Embryonic facial prominence (tissue), 1 donor: ENCODE measurements at regions not wholly inside any gene's neighbourhood (a gene's known extent, or its start where the extent isn't known, plus 50 kb on each side); places are given as distances from the start of the nearest gene placed in this dataset.

ENCODE experiments used
- DNase-seq: peaks from one replicate; pipeline ENCODE4 v3.0.0-alpha.2; 2016; ENCODE audit errors: extremely low spot score

DNA sequence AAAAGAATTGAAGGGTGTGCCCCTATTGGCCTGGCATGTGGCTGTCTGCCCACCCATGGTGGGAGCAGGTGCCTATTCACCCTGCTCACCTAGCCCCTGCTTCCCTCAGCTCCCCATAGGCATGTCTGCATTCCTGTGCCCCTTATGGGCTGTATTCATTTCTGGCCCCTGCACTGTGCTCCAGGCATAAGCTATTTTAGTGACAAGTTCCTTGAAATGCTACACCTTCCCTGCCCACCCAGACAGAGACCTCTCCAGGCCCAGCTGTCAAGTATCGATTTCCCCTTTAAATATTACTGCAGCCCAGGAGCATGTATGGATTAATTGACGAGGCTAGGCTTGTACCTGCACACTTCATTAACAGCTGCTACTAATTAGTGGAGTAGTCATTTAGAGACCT, 235.4 kb downstream of the RPS24 start:
- no peak for DNase-seq

DNA sequence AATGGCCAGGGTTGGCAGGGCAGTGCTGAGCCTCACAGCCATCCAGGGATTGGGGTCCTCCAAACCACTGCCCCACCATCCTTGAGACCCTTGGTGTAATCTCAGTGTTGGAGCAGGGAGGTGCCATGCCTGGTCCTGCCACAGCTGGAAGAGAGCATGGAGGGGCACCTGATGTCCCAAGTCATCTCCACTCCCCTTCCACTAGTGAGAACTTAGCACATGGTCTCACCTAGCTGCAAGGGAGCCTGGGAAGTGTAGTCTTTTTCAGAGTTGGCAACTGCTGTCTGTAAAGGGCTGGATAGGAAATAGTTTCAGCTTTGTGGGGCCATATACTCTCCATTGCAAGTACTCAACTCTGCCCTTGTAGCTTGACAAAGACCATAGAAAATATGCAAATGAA, 238.7 kb downstream of the RPS24 start:
- DNase-seq, result no peak

DNA sequence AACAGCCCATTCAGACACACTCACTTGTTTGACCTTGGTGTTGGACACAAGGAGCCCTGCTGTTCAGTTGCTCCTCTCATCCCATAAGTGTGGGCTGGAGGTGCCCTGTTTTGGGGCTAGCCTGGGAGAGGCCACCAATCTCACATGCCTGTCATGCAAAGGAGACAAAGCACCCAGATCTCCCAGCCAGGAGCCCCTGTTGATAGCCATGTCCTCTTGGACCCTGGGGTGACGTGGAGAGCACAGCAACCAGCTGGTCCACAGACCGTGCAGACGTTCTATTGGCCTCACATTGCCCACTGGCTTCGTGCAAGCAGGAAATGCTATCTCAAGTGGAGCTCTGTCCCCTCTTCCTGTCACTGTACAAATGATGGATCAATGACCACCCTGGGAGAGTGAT, 240.8 kb downstream of the RPS24 start:
- DNase-seq, result no peak

DNA sequence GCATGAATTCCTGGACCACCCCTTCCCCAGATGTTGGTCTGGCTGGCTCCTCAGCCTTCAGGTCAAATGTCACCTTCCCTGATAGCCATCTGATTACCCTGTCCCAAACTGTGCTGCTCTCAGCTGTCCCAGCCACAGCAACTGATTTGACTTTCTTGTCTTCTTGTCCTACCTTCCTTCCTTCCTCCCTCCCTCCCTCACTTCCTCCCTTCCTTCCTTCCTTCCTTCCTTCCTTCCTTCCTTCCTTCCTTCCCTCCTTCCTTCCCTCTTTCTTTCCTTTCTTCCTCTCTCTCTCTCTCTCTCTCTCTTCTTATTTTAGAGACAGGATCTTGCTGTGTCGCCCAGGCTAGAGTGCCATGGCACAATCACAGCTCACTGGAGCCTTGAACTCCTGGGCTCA, 242.5 kb downstream of the RPS24 start:
- no peak for DNase-seq

DNA sequence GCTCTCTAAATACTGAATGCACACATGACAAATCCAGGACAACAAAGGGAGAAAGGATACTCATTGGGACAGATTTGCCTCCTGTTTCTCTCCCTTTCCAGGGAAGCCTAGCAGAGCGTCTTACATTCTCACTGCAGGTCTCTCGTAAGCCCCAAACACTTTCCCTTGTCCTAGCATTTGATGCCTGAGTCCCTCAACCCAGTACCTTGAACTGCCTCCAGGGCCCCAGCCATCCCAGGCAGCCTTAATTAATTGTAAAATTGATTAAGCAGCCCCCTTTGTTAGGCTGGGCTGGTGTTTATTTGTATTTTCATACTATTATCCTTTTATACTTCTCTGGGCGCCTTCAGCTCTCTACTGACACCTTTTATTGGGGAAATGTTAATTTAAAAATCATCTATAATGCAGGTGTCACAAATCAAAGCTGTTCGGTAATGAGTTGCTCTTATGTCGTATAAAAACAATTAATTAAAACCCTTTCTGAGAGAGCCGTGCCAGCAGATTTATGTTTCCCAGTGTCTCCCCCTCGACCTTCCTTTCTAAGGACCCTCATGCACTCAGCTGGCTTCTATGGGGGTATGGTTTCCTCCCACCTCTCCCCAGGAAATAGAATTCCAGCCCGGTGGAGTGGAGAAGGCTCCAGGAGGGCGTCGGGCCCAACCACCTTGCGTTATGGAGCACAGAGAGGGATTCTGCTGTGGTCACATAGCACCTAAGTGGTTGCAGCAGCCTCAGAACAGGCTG, 243.8 kb downstream of the RPS24 start:
- DNase-seq, result no peak

DNA sequence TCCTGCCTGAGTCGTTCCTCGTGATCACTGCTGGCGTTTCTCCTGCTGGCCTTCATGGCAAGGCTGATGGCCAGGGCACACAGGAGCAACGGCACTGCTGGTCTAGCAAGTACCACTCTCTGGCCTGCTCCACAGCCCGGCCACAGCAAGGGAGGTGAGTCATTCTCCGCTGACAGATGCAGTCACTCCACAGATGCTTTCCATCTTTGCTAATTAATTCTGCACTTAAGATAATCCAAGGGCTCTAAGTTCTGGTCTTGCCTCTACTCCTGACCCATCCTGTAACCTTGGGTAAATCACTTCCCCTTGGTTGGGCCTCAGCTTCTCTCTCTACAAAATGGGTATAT, 244.4 kb downstream of the RPS24 start:
- no peak for DNase-seq

DNA sequence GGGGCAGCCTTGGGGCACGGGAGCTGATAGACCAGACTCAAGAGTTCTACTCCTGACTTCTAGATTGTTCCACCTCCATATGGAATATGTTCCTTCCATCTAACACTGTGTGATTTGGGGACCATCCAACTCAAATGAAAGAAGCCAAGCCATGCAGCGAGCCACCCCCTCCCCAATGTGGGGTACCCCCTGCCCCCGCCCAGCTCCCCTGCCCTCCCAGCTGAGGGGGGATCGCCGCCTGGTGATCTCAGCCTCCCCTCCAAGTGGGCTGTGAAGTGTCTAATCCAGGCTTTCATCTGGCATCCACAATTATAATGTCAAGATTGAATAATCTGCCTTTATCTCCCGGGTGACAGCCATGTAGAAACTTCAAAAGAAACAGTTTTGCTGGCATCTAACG, 246.1 kb downstream of the RPS24 start:
- no peak for DNase-seq

DNA sequence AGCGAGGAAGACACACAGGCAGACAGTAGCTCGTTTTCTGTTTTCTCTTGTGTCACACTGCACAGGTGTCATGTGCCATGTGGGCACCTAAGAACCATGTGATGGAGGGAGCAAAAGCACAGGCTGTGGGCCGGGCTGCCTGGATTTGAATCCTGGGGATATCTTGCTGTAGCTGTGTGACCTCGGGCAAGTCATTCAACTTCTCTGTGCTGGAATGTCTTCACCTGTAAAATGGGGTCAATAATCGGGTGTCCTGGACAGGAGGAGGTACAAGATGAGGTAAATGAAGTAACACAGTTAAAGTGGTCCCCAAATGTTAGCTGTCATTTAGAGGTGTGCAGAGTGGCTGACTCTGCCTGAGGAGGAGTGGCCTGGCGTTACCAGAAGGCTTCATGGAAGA, 246.9 kb downstream of the RPS24 start:
- DNase-seq, result no peak

DNA sequence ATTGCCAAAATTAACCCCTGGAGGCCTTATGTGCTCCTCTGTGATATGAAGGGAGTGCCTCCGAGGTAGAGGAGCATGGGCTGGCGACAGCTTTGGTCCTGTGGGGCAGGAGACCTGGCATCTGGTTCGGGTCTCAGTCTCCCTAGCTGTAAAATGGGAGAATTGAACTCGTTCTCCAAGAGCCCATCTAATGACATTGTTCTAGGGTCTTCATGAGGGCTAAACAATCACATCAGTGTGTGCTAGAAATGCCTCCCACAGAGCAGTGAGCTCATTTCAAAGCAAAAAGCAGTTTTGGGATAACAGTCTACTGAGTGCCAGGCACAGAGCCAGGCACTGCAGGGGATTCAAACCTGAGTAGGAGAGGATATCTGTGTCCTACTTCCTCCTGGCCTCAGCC, 248.0 kb downstream of the RPS24 start:
- no peak for DNase-seq

DNA sequence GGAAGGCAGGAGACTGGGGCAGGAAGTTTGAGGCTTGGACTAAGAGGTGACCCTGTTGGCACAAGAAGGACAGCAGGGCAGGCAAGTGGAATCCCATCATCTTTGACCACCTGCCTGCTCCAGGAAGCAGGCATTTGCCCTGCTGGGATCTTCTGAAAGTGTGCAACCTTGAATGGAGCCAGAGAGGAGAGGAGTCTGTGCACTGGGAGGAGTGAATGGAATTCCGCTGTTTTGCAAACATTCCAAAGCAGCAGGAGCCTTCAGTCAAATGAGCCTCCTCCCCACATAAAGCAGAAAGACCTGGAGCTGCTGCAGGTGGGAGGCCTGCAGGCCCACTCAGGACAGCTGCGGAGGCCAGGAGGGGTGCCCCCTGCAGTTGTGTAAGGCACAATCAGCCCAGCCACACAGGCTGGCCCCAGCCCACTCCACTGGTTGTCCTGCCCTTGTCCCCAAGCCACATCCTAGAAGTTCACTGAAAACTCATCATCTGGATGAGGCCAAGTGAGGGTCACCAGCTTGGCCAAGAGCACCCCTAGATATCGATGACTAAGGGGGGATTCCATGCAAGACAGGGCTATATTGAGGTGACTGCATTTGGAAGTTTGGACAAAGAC, 249.5 kb downstream of the RPS24 start:
- DNase-seq, result no peak

DNA sequence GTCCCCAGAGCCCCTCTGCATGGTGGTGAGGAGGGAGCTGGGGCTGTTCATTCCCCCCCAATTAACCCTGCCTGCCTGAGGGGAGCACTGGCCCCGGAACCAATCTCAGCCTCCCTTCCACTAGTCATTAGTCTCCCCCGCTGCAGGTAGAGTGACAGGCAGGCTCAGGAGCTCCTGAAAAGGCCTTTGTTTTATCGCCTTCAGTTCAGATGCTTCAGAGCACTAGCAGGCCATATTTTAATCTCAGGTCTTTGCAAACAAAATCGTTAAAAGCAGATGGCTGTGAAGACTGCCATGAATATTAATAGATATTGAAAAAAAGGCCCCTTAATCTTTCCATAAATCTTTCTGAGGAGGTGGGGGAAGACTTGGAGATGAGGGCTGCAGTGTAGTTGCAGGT, 250.7 kb downstream of the RPS24 start:
- no peak for DNase-seq

DNA sequence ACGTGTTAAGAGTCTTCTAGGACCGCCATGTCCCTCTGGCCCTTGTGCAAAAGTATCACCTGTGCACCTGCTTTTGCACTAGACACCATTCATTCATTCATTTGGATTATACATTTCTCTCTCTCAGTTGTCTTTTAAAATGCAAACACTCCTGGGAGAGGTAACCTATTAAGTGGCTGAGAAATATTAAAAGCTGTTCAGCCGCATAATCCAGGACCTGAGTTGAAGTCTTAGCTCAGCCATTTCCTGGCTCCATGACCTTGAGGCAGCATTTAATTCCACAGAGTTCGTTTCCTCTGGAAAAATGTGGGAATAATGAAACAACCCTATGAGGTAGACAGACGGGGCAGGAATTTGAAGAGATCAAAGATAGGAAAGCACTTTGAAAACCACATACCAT, 251.6 kb downstream of the RPS24 start:
- DNase-seq, result no peak

DNA sequence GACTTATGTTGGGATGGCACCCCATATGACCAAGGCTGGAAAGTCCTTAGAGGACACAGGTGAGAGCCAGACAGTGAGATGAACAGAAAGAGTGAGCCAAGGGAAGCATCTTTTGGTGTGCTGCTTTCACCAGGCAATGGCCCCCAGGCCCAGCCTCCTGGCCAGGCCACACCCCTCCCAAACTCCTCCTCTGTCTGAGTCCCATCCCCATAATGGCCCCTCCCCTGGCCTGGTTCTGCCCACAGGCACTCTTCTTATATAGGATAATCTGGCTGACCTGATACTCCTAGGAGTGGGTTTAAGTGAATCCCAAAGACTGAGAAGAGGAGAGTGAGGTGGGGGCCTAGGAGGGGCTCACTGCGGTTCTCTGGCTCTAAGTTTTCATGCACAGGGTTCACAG, 252.5 kb downstream of the RPS24 start:
- DNase-seq, result no peak

DNA sequence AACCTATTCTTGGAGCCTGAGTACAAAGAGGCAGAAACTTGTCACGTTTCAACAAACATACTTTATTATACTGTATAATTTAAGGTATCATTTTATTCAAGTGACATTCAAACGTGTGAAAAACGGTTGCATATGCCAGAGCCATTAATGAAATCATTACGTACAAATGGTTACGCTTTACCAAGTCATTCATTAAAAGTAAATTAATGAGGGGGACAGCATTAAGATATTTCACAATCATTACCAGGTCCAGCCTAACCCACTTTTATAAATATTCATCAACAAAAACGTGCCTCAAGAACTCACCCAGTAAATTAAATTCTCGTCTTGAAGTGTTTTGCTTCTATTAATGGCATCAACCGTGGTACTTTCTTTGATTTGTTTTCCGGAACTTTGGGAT, 253.0 kb downstream of the RPS24 start:
- no peak for DNase-seq

DNA sequence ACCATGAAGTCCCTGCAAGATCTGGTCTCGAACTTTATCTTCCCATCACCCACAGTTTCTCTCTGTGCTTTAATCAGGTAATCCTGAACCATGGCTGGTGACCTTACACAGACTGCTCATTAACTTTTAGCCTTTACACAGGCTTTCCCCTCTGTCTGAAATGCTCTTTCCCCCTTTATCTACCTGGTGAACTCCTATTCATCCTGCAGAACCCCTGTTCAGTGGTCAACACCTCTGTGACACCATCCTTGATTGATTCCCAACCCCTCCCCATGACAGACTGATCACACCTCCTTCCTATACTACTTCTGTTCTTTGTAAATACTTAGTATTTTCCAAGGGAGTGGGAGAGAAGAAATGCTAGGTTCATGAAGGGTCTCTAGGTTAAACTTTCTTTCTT, 254.0 kb downstream of the RPS24 start:
- no peak for DNase-seq

DNA sequence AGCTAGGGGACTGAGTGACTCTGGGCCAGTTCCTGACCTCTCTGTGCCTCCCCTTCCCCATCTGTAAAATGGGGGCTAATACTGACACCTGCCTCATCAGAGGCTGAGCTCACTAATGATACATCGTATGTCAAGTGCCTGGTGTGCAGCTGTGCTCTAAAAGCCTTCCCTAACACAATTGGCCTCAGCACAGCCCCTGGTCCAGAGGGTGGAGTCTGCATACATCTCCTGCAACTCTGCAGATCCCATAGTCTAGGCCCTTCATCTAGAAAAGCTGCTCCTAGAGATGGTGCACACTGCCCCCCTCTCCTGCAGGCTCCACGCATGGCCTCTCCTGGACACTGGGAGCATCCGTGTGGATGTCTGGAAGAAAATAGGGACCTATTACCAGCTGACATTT, 255.0 kb downstream of the RPS24 start:
- no peak for DNase-seq

DNA sequence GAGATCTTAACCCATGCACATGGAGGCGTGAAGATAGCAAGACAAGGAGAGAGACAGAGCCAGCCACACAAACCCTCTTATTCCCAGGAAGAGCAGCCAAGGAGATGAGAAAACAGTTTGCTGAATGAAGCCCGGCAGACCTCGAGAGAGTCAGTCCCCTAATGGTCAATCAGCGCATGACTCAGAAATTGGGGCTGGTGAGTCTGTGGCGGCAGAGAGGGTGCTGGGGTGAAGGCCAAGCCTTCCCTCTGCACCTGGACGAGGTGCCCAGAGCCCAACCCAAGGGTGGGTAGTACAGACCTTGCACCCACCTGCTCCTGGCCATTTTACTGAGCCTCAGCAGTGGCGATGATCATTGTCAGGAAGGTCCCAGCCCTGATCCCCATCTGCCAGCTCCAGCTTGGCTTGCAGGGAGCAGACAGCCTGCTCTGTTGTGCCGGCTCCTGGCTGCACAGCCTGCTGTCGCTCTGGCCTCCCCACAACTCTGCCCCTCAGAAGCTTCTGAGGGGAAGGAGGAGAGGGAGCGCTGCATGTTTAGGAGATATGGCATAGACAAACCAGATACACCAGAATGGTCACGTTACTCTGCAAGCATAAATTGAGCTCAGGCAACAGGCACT, 256.6 kb downstream of the RPS24 start:
- DNase-seq, result no peak

DNA sequence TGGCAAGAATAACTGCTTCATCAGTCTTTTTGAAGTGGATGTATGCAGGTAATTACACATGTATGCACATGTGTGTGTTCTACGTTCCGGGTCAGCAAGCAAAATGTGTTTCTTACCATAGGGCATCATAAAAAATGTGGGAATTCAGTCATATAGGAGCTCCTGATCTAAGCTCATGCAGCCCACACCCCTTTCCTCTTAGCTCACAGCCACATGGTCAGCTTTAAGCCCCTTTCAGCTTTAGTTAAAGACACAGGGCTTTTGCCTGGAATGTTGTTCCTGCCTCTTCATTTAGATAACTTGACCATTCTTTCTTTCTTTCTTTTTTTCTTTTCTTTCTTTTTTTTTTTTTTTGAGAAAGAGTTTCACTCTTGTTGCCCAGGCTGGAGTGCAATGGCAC, 258.1 kb downstream of the RPS24 start:
- DNase-seq, result no peak

DNA sequence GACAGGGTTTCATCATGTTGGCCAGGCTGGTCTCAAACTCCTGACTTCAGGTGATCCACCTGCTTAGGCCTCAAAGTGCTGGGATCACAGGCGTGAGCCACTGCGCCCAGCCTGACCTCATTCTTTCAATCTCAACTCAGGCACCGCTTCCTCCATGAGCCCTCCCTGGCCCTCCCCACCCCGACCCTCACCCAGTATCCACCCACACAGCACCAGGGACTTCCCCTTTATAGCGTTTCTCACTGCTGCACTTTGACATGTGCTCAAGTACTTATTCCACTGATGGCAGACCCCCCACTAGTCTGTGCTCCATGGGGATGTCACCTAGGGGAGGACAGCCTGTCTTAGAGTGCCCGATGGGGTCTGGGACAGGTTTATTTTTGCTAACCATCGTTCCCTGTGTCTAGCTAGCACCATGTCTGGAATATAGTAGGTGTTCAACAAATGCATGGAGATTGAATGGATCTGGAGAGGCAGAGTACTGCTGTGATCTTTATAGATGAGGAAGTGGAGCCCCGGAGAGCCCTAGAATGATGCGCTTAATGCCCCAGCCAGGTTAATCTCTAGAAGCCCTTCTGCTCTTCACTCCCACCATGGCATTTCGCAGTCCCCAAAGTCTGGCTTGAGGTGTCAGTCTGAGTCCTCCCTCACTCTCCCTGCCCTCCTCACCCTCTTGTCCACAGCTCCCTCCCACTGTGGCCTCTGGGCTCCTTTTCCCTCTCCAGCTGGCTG, 258.8 kb downstream of the RPS24 start:
- DNase-seq, result no peak

DNA sequence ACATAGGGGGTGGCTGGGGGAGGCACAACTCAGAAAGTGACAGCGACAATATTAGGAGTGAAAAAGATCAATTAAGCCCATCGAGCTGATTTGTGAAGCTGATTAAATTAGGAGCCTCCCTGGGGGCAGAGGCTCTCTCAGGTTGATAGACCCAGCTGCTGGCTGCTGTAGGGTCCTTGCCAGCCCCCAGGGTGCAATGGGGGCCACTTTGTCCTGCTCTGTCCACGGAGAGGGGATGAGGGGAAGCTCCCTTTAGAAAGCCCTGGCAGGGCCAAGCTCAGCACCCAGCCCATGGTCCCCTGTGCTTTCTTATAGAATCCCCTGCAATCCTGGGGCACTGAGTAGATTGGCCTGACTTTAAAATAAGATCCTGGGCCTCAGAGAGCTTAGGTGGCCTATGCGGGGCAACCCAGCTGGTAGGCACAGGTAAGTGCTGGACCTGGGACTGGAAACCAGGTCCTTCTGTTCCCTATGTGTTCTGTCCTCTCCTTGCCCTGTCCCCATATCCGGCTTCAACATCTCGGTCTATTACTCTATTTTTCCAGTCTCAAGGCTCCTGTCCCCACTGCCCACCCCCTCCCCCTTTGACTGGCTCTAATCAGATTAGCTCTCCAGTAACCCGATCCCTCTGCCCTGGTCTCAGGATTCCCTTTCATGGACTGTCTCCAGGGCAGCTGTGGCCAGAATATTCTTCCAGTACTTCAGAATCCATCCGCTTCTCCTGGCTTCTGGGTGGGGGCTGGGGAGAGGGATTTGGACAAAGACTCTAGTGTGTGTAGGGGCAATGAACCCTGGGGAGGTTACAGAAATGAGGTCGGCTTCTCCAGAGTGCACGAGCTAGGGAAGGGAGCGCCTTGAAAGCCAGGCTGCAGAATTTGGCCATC, 259.6 kb downstream of the RPS24 start:
- no peak for DNase-seq

DNA sequence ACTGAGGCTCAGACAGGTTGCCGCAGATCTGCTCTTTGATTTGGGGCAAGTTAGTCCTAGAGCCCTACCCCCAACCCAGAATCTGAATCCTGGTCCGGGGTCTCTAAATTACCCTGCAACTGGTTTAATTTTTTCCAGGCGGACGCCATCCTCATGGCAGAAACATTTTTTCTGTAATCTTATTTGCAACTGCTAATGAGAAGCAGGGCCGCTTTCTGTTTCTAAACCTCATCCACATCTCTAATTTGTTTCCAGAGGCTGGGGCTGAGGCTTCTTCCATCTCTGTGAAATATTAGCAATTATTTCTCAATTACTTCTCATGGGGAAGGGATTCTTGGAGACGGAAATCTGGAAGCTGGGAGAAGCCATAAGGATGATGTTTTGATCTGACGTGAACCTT, 261.6 kb downstream of the RPS24 start:
- DNase-seq, result no peak

DNA sequence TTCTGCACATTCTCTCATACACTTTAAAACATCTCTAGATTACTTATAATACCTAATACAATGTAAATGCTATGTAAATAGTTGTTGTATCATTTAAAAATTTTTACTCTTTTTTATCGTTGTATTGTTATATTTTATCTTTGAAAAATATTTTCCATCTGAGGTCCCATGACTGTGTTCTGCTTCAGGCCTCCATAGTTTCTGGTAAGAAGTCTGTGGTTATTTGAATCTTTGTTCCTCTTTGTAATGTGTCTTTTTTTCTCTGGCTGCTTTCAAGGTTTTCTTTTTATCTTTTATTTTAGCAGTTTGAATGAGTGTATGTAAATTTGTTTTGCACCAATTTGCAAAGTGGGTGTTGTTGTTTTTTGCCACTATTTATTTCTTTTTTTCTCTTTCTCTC, 263.1 kb downstream of the RPS24 start:
- no peak for DNase-seq
